ENCODE measurements at regions not wholly inside any gene's neighbourhood (a gene's known extent, or its start where the extent isn't known, plus 50 kb on each side); places are given as distances from the start of the nearest gene placed in this dataset.

DNA sequence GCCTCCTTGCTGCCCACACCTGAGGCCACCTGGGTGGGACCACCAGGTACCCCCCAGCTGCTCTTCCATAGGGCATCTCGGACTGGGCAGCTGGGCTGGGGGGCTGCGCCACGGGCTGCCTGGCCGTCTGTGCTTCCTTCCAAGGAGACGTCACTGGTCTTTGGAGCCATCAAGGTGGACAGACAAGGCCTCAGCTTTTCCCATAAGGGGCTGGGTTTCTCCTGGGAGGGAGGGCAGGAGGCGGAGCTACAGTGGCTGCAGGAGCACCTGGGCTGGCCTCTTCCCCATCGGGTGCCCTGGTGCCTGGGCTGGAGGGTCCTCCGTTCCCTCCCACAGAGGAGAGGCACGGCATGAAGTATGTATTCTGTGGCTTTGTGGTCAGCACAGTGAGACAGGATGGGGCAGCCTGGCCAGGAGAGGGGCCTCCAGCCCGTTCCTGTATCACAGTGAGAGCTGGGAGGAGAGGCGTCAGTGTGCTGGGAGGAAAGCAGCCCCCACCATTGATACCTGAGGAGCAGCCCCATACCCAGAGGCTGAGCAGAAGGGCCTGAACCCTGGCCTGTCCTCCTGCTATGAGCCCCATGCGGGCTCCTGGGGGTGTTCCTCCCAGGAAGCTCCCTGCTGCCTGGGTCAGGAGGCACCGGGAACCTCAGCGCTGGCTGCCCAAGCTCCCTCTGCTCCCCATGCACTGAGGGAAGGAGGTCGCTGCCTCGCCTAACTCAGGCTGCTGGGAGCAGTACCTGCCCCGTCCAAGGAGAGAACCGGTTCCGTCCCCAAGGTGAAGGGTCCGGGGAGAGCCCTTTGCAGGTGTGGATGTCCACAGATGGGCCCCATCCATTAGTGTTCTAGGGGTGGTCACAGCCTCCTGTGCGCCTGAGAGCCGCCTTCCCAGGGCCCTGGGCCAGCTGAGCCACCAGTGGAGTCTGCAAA, 1075.0 kb downstream of the BRD1 start:
- DNase-seq (ENCODE audit: low read depth in 3 of 3) = no peak

DNA sequence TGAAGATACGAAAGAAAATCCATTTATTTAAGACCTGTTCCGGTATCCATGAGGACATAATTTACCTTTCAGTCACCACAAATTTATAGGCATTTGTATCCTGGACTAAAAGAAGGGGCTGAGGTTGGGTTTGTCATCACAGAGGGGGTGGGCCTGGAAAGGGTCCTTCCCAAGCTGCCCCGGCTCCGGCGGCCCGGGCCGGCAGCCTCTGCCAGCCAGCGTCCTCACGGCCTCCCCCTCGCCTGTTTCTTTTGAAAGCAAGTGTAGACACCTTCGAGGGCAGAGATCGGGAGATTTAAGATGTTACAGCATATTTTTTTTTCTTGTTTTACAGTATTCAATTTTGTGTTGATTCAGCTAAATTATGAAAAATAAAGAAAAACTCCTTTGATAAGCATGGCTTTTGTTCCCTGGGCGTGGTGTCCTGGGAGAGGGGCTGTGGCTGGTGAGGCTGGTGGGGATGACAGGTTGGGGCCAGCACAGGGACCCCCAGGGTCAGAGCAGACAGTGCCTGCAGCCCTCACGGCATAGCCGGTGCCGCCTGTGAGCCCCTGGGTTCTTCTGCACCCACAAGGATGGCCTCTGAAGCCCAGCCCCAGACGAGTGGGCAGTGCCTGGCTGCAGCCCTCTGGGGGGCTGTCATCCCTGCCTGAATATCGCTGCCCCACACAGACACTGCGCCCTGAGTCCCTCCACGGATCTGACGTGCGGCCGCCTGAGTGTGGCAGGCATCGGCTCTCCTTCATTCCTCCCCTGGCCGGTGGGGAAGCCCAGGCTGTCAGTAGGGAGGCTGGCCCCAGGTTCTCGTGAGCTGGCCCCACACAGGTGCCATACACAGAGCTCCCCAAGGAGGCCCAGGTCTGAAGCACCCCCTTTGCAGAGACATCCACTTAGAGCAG, 1075.9 kb downstream of the BRD1 start:
- no peak for DNase-seq (ENCODE audit: low read depth in 3 of 3)

GRCh38 chr22:48750826-48751440, 1076.7 kb downstream of the BRD1 start:
- no peak for DNase-seq (ENCODE audit: low read depth in 3 of 3)

GRCh38 chr22:48750282-48750681, 1077.4 kb downstream of the BRD1 start:
- no peak for DNase-seq (ENCODE audit: low read depth in 3 of 3)

DNA sequence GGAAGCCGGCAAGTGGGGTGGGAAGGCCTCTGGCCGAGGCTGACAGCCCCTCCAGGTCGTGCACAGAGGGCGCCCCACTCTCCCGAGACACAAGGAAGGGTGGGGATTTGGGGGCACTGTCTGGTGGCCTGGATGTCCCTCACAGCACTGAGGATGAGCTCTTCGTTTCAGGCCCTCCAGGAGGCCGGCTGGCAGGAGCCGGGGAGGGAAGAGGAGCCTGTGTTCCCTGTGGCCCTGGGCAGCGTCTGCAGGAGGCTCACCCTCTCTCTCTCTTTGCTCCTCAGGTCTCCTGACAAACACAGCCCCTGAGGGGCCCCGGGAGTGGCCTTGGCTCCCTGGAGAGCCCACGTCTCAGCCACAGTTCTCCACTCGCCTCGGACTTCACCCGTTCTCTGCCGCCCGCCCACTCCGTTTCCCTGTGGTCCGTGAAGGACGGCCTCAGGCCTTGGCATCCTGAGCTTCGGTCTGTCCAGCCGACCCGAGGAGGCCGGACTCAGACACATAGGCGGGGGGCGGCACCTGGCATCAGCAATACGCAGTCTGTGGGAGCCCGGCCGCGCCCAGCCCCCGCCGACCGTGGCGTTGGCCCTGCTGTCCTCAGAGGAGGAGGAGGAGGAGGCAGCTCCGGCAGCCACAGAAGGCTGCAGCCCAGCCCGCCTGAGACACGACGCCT, 1078.0 kb downstream of the BRD1 start:
- DNase-seq (ENCODE audit: low read depth in 3 of 3) = no peak

GRCh38 chr22:48748860-48749554, 1078.7 kb downstream of the BRD1 start:
- no peak for DNase-seq (ENCODE audit: low read depth in 3 of 3)

DNA sequence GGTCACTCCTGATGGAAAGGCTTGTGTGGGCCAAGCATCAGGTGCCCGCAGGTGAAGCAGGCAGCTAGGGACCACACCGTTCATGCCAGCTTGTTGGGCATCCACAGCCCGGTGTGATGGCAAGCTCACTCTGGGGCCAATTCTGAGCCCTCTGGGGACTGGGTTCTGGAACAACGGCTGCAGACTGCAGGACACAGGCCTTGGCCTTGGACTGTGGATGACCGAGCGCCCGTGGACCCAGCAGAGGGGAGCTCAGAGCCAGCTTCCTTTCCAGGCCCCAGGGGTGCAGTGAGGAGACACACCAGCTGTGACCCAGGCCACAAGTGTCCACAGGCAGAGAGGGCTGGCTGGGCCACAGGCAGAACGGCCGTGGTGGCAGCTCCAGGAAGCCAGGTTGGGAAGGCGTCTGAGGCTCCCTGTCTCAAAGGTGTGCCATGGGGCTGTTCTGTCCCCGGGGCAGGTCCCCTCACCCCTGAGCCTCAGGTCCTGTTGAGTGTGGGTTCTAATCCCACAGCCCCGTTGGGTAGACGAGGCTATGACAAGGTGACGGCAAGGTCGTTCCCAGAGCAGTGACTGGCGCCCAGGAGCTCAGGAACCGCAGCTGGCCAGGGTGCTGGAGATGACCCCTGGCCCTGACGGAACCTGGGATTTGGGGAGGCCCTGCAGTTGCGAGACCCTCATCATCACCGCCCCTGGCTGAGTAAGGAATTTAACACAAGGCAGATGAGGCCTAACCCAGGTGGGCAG, 1079.4 kb downstream of the BRD1 start:
- no peak for DNase-seq (ENCODE audit: low read depth in 3 of 3)

- no peak for DNase-seq (ENCODE audit: low read depth in 3 of 3)
Measured at GRCh38 chr22:48746789-48747425, 1080.8 kb downstream of the BRD1 start.

DNA sequence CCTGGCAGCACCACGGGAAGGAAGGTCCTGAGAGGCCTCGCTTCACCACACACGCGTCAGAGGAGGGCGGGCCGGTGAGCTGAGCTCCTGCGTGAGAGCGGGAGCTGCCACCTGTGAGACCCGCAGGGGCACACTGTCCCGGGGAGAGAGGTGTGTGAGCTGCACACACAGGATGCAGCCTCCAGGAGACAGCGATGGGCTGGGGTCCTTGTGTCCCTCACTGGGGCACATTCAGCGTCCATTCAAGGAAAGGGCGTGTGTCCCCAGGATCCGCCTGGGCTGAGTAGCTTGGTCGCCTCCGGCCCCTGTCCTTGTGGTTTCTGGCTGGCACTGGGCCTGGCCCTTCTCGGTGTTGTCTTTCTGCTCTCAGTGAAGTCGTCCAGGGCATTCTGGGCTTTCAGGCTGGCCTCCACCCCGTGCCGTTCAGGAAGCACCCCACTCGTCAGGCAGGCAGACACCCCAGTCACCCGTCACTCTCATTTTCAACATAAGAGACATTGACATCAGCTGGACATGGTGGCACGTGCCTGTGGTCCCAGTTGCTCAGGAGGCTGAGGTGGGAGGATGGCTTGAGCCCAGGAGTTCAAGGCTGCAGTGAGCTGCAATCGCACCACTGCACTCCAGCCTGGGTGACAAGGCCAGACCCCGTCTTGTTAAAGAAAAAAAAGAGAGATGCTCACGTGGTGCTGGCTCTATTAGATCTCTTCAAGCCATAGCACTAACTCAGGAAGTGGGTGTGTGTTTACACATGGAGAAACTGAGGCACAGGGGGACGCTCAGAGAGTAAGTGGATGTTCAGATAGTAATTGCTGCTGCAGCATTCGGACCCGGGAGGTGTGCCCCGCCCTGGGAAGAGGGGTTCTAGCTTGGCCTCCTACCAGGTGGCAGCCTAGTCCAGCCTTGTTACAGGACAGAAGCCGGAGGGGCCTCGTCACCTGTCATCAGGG, 1081.6 kb downstream of the BRD1 start:
- DNase-seq (ENCODE audit: low read depth in 3 of 3) = no peak

- no peak for DNase-seq (ENCODE audit: low read depth in 3 of 3)
Measured at GRCh38 chr22:48744967-48745841, 1082.5 kb downstream of the BRD1 start.

DNA sequence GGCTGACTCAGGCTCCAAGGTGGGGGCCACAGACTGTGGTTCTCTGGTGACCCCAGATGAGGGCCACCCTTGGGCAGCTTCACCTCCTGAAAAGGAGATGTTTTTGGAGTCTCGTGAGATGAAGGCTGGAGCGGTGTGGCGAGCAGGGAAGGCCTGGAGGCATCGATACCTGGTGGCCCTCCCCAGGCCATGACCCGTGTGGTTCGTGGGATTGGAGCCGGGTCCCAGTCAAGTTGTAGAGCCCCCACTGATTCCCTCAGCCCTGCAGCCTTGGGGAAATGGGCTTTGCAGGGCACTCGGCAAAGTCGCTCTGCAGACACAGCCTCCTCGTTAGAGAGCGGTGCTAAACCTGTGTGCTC, 1083.4 kb downstream of the BRD1 start:
- DNase-seq (ENCODE audit: low read depth in 3 of 3) = no peak

DNA sequence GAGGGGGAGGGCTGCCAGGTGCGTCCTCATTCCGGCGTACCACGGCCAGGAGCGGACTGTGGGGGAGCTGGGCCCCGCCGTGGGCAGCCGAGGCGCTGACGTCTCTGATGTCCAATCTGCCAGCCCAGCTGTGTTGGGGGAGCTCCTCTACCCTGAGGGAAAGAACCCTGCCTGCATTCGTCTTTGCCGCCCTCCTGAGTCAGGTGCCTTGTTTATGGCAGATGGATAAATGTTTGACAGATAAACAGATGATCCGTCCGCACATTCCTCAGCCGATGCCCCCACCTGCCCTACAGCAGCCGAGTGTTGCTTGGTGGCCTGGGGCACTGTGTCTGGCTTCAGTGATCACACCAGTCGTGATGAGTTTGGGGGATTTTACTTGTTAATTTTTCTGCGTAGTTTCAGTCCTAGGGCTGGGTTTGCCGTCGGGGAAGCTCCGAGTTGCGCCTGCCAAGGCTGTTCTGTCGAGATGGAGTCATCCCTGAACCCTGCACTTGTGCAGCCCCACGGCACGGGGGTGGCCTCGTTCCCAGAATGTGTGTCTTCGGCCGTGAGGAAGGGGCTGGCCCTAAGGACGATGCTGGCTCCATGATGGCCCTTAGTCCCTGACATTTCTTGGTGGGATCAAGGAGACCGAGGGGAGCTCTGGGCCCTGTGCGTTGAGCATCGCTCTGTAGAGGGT, 1083.9 kb downstream of the BRD1 start:
- DNase-seq (ENCODE audit: low read depth in 3 of 3) = no peak

GRCh38 chr22:48742556-48743343, 1084.9 kb downstream of the BRD1 start:
- DNase-seq (ENCODE audit: low read depth in 3 of 3) = no peak

- no peak for DNase-seq (ENCODE audit: low read depth in 3 of 3)
Measured at GRCh38 chr22:48742191-48742555, 1085.5 kb downstream of the BRD1 start.

DNA sequence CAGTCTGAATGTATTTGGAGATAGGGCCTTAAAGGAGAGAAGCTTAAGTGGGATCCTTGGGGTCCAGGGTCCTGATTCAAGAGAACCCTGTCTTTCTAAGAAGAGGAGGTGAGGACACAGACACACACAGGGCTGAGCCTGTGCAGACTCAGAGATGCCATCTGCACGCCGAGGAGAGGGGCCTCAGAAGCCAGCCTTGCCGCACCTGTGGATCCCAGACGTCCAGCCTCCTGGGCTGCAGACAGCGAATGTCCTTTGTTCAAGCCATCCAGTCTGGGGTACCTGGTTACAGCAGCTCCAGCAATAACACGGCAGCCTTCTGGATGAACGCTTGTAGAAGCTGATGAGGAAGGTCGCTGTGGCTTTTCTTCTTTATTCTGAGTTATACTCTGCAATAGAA, 1086.1 kb downstream of the BRD1 start:
- DNase-seq (ENCODE audit: low read depth in 3 of 3) = no peak

- DNase-seq (ENCODE audit: low read depth in 3 of 3) = no peak
Measured at GRCh38 chr22:48740731-48741405, 1086.8 kb downstream of the BRD1 start.

Measured in stimulated activated CD4-positive, alpha-beta T cell treated with anti-CD3 and anti-CD28 coated beads, TNF-alpha, amount 100 ng/mL, for 48 hours (primary cell).